BE2C (cell line): ENCODE measurements at regions not wholly inside any gene's neighbourhood (a gene's known extent, or its start where the extent isn't known, plus 50 kb on each side); places are given as distances from the start of the nearest gene placed in this dataset.
"Not testable (repeated sequence)": the region's sequence is repeated elsewhere in the genome, so short reads cannot be mapped to it uniquely, and the experiment has no call there.

Source experiments
- DNase-seq: peaks from one replicate; pipeline ENCODE4 v3.0.0-alpha.2; 2020
- H3K27me3 ChIP-seq: fragments of 250-450 bp; sonication (Bioruptor Pico); 2 replicates; pipeline ENCODE4 v1.5.1; 2020; ENCODE audit warnings: mild to moderate bottlenecking
- H3K36me3 ChIP-seq: fragments of 250-450 bp; sonication (Bioruptor Pico); 2 replicates; pipeline ENCODE4 v1.5.1; 2020; ENCODE audit warnings: mild to moderate bottlenecking
- H3K4me1 ChIP-seq: fragments of 250-450 bp; sonication (Bioruptor Pico); 2 replicates; pipeline ENCODE4 v1.5.1; 2020
- H3K4me3 ChIP-seq: 2 replicates; pipeline ENCODE4 v1.5.1; 2011; ENCODE audit warnings: low read depth, low read length
- H3K9me3 ChIP-seq: fragments of 250-450 bp; sonication (Bioruptor Pico); 2 replicates; pipeline ENCODE4 v1.5.1; 2020
- CTCF ChIP-seq: IDR thresholded peaks from 2 replicates; pipeline ENCODE4 v1.5.1; 2012; ENCODE audit warnings: mild to moderate bottlenecking, low read depth, low read length

DNA sequence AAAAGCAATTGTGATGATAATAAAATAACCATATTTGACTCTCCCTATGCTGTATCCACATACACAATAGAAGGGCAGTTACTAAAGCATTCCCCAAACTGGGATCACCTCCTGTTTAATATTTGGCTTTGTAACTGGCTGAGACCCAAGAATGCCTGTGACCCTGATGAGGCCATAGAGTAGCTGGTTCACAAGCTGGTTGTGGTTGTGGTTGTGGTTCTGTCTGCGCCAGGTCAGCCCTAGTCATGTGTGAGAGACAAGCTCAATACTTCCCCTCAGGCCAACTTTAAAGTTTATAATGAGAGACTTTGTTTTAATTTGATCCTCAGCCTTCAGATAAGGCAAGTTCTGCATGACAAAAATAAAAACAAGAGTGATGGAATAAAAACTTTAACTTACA, 209.9 kb downstream of the PARM1 start:
- no peak for TF ChIP-seq CTCF
- no peaks in the 10 kb centered on the region for H3K36me3 ChIP-seq
- H3K9me3 ChIP-seq: no peaks in the 10 kb centered on the region
- H3K4me1 ChIP-seq: no peaks in the 10 kb centered on the region
- no peak overlapping the region for H3K4me3 ChIP-seq
- DNase-seq: no peak
- peaks cover 3% of the 10 kb centered on the region; the same call in 1 of the 2 replicates for H3K27me3 ChIP-seq

DNA sequence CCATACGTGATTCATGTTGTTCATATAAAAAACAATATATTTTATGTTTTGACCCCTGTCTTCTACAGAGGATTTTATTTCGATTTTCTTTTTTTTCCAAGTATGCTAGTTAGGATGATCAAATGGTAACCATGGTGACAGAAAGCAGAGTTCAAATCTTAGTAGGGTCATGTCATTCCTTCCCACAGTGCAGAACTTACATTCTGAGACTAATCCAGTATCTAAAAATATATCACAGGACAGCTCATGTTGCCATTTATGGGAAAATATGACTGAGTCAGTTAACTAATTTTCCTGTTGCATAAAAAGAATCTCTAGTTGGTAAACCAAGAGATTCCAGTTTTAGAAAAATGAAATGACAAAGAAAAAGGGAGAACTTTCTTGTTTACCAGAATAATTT, 209.5 kb downstream of the PARM1 start:
- Histone ChIP-seq H3K4me1 (no peaks in the 10 kb centered on the region), H3K27me3 (peaks cover 3% of the 10 kb centered on the region; the same call in 1 of the 2 replicates), H3K36me3 (no peaks in the 10 kb centered on the region), H3K4me3 (no peak overlapping the region), H3K9me3 (no peaks in the 10 kb centered on the region)
- DNase-seq: no peak
- TF ChIP-seq CTCF: no peak

DNA sequence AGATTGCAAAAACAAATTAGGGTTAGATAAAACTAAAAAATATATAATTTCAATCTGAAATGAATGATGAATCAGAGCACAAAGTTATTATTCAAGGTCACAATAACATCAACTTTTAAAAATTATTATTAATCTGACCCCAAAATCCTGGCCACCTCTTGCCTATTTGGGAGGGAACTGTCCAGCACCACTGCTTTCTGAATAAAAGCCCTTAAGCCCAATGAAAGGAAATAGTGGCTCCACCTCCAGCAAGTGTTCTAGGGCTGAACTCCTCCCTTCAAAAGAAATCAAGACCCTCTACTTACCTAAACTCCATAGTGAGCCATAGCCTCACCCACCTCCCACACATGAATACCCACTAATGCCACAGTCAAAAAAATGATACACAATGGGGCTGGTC, 208.2 kb downstream of the PARM1 start:
- Histone ChIP-seq H3K36me3 (no peaks in the 10 kb centered on the region), H3K4me1 (no peaks in the 10 kb centered on the region), H3K27me3 (peaks cover 5% of the 10 kb centered on the region; the same call in 1 of the 2 replicates), H3K9me3 (no peaks in the 10 kb centered on the region), H3K4me3 (no peak overlapping the region)
- DNase-seq: no peak
- TF ChIP-seq CTCF: no peak

GRCh38 chr4:75137302-75137701, 204.4 kb downstream of the PARM1 start:
- peaks cover 8% of the 10 kb centered on the region; the same call in 1 of the 2 replicates for H3K27me3 ChIP-seq
- TF ChIP-seq CTCF: no peak
- H3K4me3 ChIP-seq: no peak overlapping the region
- H3K36me3 ChIP-seq: no peaks in the 10 kb centered on the region
- DNase-seq: no peak
- H3K9me3 ChIP-seq: no peaks in the 10 kb centered on the region
- H3K4me1 ChIP-seq: no peaks in the 10 kb centered on the region

DNA sequence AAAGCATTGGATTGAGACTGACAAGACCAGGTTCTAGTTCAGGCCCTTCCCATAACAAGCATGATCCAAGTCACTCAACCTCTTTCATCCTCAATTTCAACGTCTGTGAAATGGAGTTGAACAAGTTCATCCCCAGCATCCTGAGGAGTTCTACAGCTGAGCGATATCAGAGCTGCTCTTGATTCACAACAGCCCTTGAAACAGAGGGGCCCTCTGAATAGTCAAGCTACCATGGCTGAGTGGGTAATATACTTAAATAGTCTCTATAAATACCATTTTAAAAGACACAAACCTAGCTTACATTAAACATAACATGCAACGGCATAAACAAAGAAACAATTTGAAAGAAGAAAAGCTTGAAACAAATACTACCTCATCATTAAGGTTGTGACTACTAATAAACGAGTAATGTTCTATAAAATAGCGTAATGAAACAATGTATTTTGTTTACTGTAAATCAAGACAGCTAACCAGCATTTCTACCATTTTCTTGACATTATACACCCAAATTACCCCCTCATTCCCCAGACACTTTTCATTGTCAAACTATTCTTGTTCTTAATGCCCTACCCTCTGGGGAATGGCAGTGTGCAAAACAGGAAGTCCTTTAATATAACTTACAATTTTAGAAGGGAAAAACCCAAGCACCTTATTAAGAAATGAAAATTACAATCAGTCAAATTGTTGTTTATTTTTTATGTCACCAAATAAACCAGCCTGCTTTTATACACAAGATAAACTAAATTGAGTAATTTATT, 202.3 kb downstream of the PARM1 start:
- H3K4me3 ChIP-seq: no peak overlapping the region
- no peak for TF ChIP-seq CTCF
- DNase-seq: no peak

DNA sequence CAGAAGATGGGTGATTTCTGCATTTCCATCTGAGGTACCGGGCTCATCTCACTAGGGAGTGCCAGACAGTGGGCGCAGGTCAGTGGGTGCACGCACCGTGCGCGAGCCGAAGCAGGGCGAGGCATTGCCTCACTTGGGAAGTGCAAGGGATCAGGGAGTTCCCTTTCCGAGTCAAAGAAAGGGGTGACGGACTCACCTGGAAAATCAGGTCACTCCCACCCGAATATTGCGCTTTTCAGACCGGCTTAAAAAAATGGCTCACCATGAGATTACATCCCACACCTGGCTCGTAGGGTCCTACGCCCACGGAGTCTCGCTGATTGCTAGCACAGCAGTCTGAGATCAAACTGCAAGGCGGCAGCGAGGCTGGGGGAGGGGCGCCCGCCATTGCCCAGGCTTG, 194.0 kb downstream of the PARM1 start:
- H3K36me3 ChIP-seq, DNase-seq, H3K9me3 ChIP-seq, H3K4me3 ChIP-seq, H3K4me1 ChIP-seq, H3K27me3 ChIP-seq: not testable (repeated sequence)

More for the DNA sequence above, 202.3 kb downstream of the PARM1 start:
- Histone ChIP-seq H3K27me3 (peaks cover 5% of the 10 kb centered on the region; the same call in 1 of the 2 replicates), H3K36me3 (no peaks in the 10 kb centered on the region), H3K9me3 (no peaks in the 10 kb centered on the region), H3K4me1 (no peaks in the 10 kb centered on the region)
